Astrocyte of the cerebellum (primary cell): ENCODE measurements at regions not wholly inside any gene's neighbourhood (a gene's known extent, or its start where the extent isn't known, plus 50 kb on each side); places are given as distances from the start of the nearest gene placed in this dataset.

Source experiments
- DNase-seq: peaks from one replicate; pipeline ENCODE4 v3.0.0-alpha.2; 2011; ENCODE audit warnings: low read depth
- H3K4me3 ChIP-seq: 2 replicates; pipeline ENCODE4 v1.5.1; 2011; ENCODE audit warnings: mild to moderate bottlenecking, low read depth, low read length, moderate library complexity
- in situ Hi-C: cut with HindIII; loops from 2 replicates; pipeline ENCODE4 v1.10.0; 2017; ENCODE audit warnings: low sequenced_read_pairs
- TF ChIP-seq, protein P1 (sequence below): IDR thresholded peaks from 2 replicates; pipeline ENCODE4 v1.5.1; 2012; ENCODE audit warnings: low read length, low read depth, moderate library complexity, mild to moderate bottlenecking; ENCODE audit errors: missing control alignments

DNA sequence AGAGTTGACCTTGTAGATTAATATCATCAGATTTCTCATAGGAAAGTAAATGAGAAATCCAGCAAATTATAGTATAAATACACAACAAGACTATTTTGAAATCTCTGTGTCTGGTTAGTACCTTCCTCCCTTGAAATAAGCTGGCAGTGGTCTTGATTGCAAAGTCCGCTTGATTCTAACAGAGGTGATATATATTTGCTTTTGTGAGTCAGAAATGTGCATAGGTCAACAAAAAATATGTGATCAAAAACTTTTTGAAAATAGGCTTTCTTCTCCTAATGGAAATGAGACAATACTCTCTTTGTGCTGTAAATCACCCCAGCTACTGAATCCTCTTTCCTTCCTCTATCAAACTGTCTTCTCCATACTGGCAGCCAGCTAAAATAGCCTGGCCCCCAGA, 749.2 kb upstream of the CDH10 start:
- in situ Hi-C loops: no loop called here
- TF ChIP-seq, protein P1, sequence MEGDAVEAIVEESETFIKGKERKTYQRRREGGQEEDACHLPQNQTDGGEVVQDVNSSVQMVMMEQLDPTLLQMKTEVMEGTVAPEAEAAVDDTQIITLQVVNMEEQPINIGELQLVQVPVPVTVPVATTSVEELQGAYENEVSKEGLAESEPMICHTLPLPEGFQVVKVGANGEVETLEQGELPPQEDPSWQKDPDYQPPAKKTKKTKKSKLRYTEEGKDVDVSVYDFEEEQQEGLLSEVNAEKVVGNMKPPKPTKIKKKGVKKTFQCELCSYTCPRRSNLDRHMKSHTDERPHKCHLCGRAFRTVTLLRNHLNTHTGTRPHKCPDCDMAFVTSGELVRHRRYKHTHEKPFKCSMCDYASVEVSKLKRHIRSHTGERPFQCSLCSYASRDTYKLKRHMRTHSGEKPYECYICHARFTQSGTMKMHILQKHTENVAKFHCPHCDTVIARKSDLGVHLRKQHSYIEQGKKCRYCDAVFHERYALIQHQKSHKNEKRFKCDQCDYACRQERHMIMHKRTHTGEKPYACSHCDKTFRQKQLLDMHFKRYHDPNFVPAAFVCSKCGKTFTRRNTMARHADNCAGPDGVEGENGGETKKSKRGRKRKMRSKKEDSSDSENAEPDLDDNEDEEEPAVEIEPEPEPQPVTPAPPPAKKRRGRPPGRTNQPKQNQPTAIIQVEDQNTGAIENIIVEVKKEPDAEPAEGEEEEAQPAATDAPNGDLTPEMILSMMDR: no peak
- H3K4me3 ChIP-seq: no peak overlapping the region
- DNase-seq: no peak

DNA sequence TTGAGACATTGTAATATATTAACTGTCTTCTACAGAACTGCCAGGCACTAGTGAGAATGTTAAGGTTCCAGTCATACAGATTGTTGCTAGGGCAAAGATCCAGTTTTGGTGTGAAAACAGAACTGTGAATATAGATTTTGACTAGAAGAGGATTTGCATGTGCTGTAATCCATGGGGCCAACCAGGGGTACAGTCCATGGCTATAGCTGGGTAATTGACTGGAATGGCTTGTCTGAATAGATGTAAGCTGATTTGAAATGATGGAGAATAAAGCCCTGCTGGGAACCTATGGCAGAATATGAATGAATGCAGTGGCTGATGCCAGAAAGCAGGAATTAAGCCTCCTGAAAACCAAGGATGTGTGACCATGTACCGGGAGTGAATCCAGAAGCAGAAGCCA, 748.5 kb upstream of the CDH10 start:
- DNase-seq: no peak
- in situ Hi-C loops: no loop called here
- TF ChIP-seq, protein P1: no peak
- no peak overlapping the region for H3K4me3 ChIP-seq

DNA sequence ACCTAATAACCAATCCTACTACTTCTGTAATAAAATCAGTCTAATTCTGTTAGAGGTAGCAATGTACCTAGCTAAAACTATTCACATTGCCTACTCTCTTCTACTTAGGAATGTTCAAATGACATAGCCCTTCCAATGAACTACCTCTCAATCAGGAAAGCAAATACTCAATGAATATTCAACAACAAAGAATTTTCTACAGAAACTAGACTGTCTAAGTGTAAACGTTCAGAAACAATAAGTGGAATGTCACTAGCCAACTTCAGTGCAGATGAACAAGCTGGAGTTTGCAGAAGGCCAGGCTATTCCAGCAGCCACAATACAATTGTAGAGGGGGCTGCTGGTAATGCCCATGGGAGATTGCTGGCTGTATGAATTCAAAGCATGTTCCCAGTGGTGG, 743.2 kb upstream of the CDH10 start:
- DNase-seq: no peak
- TF ChIP-seq, protein P1: no peak
- H3K4me3 ChIP-seq: no peak overlapping the region
- in situ Hi-C loops: no loop called here

DNA sequence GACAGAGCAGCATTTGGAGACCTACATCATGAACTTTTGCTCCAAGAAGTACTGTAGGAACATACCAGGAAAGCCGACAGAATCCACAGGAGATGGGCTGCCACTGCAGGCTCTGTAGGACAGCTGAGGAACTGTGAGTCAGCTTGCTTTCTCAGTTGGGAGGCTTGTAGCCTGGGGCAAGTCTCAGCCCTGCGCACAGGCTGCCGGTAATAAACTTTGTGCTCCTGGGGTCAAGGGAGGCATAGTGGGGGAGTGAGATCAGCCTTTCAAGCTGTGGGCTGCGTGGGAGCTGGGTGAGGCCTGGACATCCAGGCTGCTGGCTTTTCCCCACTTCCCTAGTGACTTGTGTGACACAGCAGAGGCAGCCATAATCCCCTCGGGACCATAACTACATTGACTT, 718.0 kb upstream of the CDH10 start:
- DNase-seq: no peak
- no peak overlapping the region for H3K4me3 ChIP-seq
- in situ Hi-C loops: no loop called here
- TF ChIP-seq, protein P1: no peak

DNA sequence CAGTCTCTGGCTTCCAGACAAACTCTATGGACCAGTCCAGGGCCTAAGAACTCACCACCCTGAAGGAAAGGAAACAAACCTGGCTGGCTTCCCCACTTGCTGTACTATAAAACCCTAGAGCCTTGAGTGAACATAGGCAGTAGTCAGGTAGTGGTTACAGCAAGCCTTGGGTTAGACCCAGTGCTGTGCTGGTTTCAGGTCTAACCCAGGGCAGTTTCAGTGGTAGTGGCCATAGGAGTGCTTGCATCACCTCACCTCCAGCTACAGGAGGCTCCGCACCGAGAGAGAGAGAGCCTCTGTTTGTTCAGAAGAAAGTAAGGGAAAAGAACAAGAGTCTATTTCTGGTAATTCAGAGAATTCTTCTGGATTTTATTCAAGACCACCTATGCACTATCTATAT, 714.1 kb upstream of the CDH10 start:
- TF ChIP-seq, protein P1: no peak
- in situ Hi-C loops: no loop called here
- no peak overlapping the region for H3K4me3 ChIP-seq
- DNase-seq: no peak

DNA sequence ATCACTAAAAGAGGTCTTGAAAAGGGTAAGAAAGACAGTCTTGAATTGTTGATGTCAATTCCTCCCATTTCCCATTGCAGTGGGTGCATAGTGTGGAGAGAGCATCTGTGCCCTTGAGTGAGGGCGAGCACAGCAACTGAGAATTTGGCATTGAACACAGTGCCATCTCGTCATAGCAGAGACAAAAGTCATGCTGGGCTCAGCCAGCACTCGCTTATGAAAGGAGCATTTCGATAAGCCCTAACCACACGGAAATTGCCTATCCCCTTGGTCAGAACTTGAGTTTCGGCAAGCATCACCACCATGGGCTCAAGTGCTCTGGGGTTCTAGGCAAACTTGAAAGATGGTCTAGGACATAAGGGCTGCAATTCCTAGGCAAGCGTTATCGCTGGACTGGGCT, 712.8 kb upstream of the CDH10 start:
- H3K4me3 ChIP-seq: no peak overlapping the region
- in situ Hi-C loops: no loop called here
- TF ChIP-seq, protein P1: no peak
- no peak for DNase-seq

DNA sequence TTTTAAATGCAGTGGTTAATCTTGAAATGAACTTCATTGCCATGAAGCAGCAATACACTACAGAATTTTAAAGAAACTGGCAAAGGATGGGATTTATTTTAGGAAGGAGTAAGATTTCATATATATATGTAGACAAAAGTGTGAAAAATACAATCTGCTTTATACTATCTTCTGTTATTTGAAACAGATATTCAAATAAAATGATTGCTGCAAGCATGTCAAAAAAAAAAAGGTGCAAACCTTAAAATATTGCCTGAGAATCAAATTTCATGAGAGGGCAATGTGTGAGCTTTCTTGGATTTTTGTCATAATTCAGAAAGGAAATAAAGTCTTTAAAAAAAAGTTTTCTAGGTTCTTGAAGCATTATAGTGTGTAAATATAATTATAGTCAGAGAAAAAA, 705.0 kb upstream of the CDH10 start:
- TF ChIP-seq, protein P1: no peak
- H3K4me3 ChIP-seq: no peak overlapping the region
- DNase-seq: no peak
- in situ Hi-C loops: no loop called here
